SK-N-SH (cell line): ENCODE measurements at regions not wholly inside any gene's neighbourhood (a gene's known extent, or its start where the extent isn't known, plus 50 kb on each side); places are given as distances from the start of the nearest gene placed in this dataset.

Experiments used
- CHD2 ChIP-seq: fragments of 150-350 bp; IDR thresholded peaks from 2 replicates; pipeline ENCODE4 v1.6.1; 2018; ENCODE audit warnings: low read length; ENCODE audit not compliant: partially characterized antibody
- CTCF ChIP-seq: fragments of 200-600 bp; sonication (generic); IDR thresholded peaks from 2 replicates; pipeline ENCODE4 v1.6.1; 2017; ENCODE audit warnings: antibody characterized with exemption, mild to moderate bottlenecking, moderate library complexity
- EZH2phosphoT487 ChIP-seq: fragments of 200-600 bp; sonication (generic); IDR thresholded peaks from 2 replicates; pipeline ENCODE4 v1.6.1; 2017; ENCODE audit warnings: low read depth, mixed run types, mild to moderate bottlenecking, antibody characterized with exemption, moderate library complexity, borderline replicate concordance
- FOXM1 ChIP-seq: IDR thresholded peaks from 2 replicates; pipeline ENCODE4 v1.4.0; 2012; ENCODE audit warnings: low read depth, mild to moderate bottlenecking
- JUND ChIP-seq: IDR thresholded peaks from 2 replicates; pipeline ENCODE4 v1.4.0; 2012
- MXI1 ChIP-seq: IDR thresholded peaks from 2 replicates; pipeline ENCODE4 v1.6.1; 2012; ENCODE audit warnings: mild to moderate bottlenecking, low read depth, low read length, improper control_type of control experiment
- NFIC ChIP-seq: IDR thresholded peaks from 2 replicates; pipeline ENCODE4 v1.4.0; 2012; ENCODE audit warnings: borderline replicate concordance
- POLR2AphosphoS5 ChIP-seq: IDR thresholded peaks from 2 replicates; pipeline ENCODE4 v1.6.1; 2012; ENCODE audit warnings: low read depth, low read length
- REST ChIP-seq: IDR thresholded peaks from 2 replicates; pipeline ENCODE4 v1.6.1; 2012; ENCODE audit warnings: mild to moderate bottlenecking, low read depth, low read length, moderate library complexity
- RFX5 ChIP-seq: IDR thresholded peaks from 2 replicates; pipeline ENCODE4 v1.6.1; 2012; ENCODE audit warnings: mild to moderate bottlenecking, improper control_type of control experiment, low read length
- TAF1 ChIP-seq: IDR thresholded peaks from 2 replicates; pipeline ENCODE4 v1.6.1; 2012; ENCODE audit warnings: low read depth, mild to moderate bottlenecking, low read length, moderate library complexity, borderline replicate concordance
- YY1 ChIP-seq: IDR thresholded peaks from 2 replicates; pipeline ENCODE4 v1.4.0; 2012; ENCODE audit warnings: low read depth, mild to moderate bottlenecking
- TF ChIP-seq, protein P1 (sequence below): fragments of 150-350 bp; IDR thresholded peaks from 2 replicates; pipeline ENCODE4 v1.6.1; 2017; ENCODE audit warnings: antibody characterized with exemption, low read length, low read depth, borderline replicate concordance

- TF ChIP-seq TAF1 (no peak), CTCF (no peak), POLR2AphosphoS5 (no peak), YY1 (no peak), MXI1 (no peak), JUND (no peak), REST (no peak), FOXM1 (no peak), RFX5 (no peak), NFIC (no peak), CHD2 (no peak), EZH2phosphoT487 (no peak)
- TF ChIP-seq, protein P1, sequence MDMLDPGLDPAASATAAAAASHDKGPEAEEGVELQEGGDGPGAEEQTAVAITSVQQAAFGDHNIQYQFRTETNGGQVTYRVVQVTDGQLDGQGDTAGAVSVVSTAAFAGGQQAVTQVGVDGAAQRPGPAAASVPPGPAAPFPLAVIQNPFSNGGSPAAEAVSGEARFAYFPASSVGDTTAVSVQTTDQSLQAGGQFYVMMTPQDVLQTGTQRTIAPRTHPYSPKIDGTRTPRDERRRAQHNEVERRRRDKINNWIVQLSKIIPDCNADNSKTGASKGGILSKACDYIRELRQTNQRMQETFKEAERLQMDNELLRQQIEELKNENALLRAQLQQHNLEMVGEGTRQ = no peak
Observed at GRCh38 chr1:79929356-79929755, 922.8 kb upstream of the ADGRL4 start.
